BJ (cell line): ENCODE measurements at regions not wholly inside any gene's neighbourhood (a gene's known extent, or its start where the extent isn't known, plus 50 kb on each side); places are given as distances from the start of the nearest gene placed in this dataset.
A peak's percentile ranks its signal among the peaks of the same experiment; 100 is the strongest.

Experiments
- CTCF ChIA-PET: fragments of 350-600 bp; formaldehyde crosslinking; extraction: SDS; loops from one replicate; lab custom pipeline; 2021; ENCODE audit warnings: antibody characterized with exemption, inconsistent platforms; lab: Yijun Ruan, JAX
- POLR2A ChIA-PET: fragments of 300-600 bp; sonication (Branson Sonifier 250); formaldehyde crosslinking; extraction: SDS; loops from one replicate; lab custom pipeline; 2021; ENCODE audit warnings: antibody characterized with exemption; lab: Charles Lee
- DNase-seq: peaks from one replicate; pipeline ENCODE4 v3.0.0-alpha.2; 2011; ENCODE audit warnings: low read depth
- H3K27me3 ChIP-seq: 2 replicates; pipeline ENCODE4 v1.6.0; 2011; ENCODE audit warnings: low read length; ENCODE audit not compliant: control insufficient read depth, insufficient read depth
- H3K36me3 ChIP-seq: 2 replicates; pipeline ENCODE4 v1.5.1; 2011; ENCODE audit warnings: low read length; ENCODE audit not compliant: control insufficient read depth, insufficient read depth
- H3K4me3 ChIP-seq: 2 replicates; pipeline ENCODE4 v1.5.1; 2011; ENCODE audit warnings: low read depth, mild to moderate bottlenecking, control low read depth, low read length
- TF ChIP-seq, protein P1 (sequence below): IDR thresholded peaks from 2 replicates; pipeline ENCODE4 v1.5.1; 2011; ENCODE audit warnings: low read depth, mild to moderate bottlenecking, control low read depth, inconsistent platforms, low read length, moderate library complexity; ENCODE audit not compliant: insufficient read depth

- POLR2A ChIA-PET, result no interaction called here
- no peak for DNase-seq
- CTCF ChIA-PET, result no interaction called here
- TF ChIP-seq, protein P1, sequence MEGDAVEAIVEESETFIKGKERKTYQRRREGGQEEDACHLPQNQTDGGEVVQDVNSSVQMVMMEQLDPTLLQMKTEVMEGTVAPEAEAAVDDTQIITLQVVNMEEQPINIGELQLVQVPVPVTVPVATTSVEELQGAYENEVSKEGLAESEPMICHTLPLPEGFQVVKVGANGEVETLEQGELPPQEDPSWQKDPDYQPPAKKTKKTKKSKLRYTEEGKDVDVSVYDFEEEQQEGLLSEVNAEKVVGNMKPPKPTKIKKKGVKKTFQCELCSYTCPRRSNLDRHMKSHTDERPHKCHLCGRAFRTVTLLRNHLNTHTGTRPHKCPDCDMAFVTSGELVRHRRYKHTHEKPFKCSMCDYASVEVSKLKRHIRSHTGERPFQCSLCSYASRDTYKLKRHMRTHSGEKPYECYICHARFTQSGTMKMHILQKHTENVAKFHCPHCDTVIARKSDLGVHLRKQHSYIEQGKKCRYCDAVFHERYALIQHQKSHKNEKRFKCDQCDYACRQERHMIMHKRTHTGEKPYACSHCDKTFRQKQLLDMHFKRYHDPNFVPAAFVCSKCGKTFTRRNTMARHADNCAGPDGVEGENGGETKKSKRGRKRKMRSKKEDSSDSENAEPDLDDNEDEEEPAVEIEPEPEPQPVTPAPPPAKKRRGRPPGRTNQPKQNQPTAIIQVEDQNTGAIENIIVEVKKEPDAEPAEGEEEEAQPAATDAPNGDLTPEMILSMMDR, result no peak
- Histone ChIP-seq H3K27me3 (no peaks in the 10 kb centered on the region), H3K4me3 (no peak overlapping the region), H3K36me3 (no peaks in the 10 kb centered on the region)
Observed at GRCh38 chrX:23612846-23613245, 54.4 kb upstream of the PRDX4 start.

DNA sequence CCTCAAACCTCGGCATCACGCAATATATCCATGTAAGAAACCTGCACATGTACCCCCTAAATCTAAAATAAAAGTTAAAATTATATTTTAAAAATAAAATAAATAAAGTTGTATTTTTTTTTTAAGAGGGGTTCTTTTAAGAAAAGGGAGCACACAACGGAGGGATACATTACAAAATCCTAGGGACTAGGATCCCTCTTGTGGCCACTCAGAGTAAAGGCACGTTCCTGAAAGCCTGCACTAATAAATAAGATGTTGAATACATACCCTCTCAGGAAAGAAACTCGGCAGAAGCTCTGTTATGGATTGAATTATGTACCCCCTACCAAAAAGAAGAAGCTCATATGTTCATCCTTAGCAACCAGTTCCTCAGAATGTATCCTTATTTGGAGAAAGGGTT lies 50.9 kb upstream of the PRDX4 start:
- DNase-seq, result no peak
- Histone ChIP-seq H3K4me3 (no peak overlapping the region), H3K27me3 (no peaks in the 10 kb centered on the region; the same call in 1 of the 2 replicates), H3K36me3 (no peaks in the 10 kb centered on the region)
- ChIA-PET CTCF (interaction anchor here (0.6 to 1.0 kb wide), 2 partner anchors 9 to 11 kb away, joined by 3 to 5 read pairs; no protein-coding TSS in a partner anchor), POLR2A (no interaction called here)
- TF ChIP-seq, protein P1, result peak; percentile 65
